ENCODE measurements at regions not wholly inside any gene's neighbourhood (a gene's known extent, or its start where the extent isn't known, plus 50 kb on each side); places are given as distances from the start of the nearest gene placed in this dataset.
A peak's percentile ranks its signal among the peaks of the same experiment; 100 is the strongest.

DNA sequence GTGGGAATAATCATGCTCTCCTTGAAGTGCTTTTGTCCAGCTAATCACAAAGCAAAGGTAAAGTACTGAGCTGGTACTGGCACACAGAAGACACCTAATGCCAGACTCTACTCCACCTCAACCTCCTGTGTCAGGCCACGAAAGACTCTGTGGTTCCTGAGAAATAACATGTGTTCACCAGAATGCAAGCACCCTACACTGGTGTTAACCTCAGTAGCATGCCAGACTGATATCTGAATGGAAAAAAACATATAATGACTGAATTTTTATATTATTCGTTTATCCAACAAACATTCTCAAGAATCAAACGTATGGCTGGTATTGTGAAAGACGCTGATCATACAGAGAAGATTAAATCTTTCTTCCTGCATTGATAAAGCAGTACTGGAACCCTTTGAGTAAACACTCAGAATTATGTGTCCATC, 97.1 kb upstream of the IFNE start:
- Mint-ChIP-seq H3K4me1 (peaks cover 50% of the 10 kb centered on the region), H3K36me3 (no peaks in the 10 kb centered on the region), H3K27ac (peak overlapping the region; percentile 91), H3K9me3 (no peaks in the 10 kb centered on the region), H3K27me3 (no peaks in the 10 kb centered on the region), H3K4me3 (peak overlapping the region; percentile 81)
- DNase-seq, result peak; percentile 48

DNA sequence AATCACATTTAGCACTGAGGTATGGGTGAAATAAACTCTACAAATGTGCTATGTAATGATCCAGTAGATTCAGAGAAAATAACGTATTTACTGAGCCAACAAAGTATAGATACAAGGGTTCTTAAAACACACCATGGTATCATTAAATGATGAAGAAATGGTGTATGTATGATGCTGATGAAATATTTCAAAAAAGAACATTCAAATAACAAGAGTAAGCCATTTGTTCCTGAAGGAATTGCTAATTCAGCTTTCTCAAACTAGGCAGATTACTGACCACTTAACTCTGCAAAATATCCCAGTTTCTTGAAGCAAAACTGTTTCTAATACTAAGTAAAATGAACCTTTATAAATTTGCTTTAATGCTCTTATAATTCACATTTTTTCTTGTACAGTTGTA, 97.6 kb upstream of the IFNE start:
- Mint-ChIP-seq H3K36me3 (no peaks in the 10 kb centered on the region), H3K4me1 (peaks cover 50% of the 10 kb centered on the region), H3K4me3 (no peak overlapping the region), H3K27ac (peak overlapping the region; percentile 91), H3K9me3 (no peaks in the 10 kb centered on the region), H3K27me3 (no peaks in the 10 kb centered on the region)
- no peak for DNase-seq

DNA sequence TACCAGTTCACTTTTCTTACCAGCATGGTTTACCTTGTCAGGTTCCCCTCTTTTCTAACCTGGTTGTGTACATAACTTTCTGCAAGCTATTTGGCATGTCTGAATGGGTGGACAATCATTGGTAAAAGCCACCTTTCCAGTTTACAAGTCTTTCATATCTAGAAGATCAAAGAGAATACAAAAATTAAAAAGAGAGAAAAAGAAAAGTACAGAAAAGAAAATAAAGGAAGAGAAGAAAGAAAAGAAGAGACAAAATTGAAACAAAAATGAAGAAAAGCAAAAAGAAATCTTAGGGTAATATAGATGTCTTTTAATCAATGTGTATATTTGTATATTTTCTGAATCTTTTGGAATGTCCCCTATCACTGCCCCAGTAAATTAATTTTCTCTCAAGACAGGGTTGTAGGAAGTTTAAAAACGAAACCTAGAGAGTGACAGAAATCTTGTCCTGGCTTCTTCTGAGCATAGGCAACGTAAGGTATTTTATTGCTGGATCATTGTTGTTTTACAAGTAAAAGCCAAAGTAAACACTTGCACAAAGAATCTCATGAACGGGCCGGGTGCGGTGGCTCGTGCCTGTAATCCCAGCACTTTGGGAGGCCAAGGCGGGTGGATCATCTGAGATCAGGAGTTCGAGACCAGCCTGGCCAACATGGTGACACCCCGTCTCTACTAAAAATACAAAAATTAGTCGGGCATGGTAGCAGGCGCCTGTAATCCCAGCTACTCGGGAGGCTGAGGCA, 98.7 kb upstream of the IFNE start:
- Mint-ChIP-seq H3K27ac (no peak overlapping the region), H3K4me1 (peaks cover 50% of the 10 kb centered on the region), H3K4me3 (no peak overlapping the region), H3K36me3 (no peaks in the 10 kb centered on the region), H3K9me3 (no peaks in the 10 kb centered on the region), H3K27me3 (no peaks in the 10 kb centered on the region)
- no peak for DNase-seq

DNA sequence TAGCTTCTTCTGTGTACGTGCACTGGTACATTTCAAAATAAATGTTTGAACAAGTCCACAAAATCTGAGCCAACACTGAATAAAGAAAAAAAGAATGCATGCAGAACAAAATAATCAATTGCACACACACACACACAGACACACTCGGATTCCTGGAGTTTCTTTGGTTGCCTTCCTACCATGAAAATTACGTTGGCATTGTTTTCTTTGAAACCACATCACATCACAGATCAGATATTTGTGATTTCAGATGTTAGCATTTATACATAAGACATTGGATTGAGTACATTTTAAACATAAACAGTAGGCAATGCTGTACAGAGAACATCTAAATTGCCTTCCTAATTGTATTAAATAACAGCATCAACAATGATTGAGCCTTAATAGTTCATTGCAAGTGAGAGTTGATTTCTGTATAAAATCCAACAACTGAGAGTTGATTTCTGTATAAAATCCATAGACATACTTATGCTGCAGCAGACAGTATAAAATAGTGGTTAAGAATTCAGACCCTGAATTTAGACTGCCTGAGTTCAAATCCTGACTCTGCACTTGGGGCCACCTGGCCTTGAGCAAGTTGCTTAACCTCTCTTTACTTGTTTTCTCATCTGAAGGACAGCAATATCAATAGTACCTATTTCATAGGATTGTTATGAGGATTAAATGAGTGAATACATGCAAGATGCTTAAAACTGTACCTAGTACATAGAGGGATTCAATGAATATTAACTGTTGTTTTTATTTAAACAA, 101.7 kb upstream of the IFNE start:
- H3K4me3 Mint-ChIP-seq, result no peak overlapping the region
- H3K9me3 Mint-ChIP-seq, result no peaks in the 10 kb centered on the region
- no peak for DNase-seq
- peaks cover 26% of the 10 kb centered on the region for H3K4me1 Mint-ChIP-seq
- H3K27me3 Mint-ChIP-seq, result no peaks in the 10 kb centered on the region
- H3K36me3 Mint-ChIP-seq, result no peaks in the 10 kb centered on the region
- no peak overlapping the region for H3K27ac Mint-ChIP-seq

DNA sequence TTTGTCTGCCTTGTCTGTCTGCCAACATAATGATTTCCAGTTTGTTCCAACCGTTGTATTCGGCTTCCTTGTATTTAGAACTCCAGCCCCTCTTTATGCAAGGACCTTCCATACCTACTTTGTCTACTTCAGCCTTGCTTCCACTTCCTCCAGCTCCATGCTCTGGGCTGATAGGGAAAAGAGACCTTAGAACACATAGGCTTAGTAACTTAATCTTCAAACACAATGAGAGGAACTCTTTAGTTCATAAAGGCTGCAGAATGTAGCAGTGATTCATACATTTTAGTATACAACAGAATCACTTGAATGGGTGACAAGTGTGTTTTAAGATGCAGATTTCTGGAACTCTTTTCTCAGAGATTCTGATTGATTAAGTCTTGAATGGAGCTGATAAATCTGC, 102.8 kb upstream of the IFNE start:
- Mint-ChIP-seq H3K27me3 (no peaks in the 10 kb centered on the region), H3K4me3 (no peak overlapping the region), H3K36me3 (no peaks in the 10 kb centered on the region)

DNA sequence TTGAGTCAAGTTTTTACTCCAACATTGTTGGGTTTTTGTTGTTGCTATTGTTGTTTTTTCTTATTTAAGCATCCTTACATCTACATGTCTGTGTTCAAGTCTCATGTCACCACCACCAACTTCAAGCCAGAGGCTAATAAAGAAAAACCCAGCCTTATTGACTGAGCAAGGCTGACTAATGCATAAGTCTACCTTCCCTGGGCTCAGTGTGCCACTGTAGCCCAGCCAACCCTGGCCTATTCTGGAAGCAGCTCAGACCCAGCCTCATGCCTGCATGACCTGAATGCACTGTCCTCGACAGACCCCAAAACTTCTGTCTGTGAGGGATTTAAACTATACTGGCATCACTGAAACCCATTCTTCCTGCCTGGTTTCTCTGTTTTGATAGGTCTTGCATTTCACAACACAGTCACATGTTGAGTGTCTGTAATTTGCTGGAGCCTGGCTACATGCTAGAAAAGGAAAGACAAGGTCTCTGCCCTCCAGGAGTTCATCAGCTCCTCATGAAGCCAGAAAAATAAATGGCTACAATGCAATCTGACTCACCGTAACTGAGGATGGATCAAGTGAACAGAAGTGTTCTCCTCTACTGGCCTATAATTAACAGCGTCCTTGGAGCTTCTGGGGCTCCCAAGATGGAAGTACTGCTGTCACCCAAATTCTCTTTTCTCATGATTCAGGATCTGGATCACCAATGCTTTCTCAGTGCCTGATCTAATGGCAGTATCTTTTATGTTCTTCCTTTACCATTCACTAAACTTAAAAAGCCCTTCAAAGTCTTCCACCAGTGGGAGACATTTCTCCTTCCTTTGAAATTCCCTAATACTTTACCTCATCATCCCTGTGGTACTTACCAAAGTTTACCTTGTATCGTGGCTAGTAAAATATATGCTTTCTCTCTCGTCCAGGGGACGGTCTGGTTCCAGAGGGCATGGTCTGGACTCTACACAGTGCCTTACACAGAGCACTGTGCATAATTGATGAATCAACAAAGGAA, 103.9 kb upstream of the IFNE start:
- H3K27me3 Mint-ChIP-seq, result no peaks in the 10 kb centered on the region
- H3K27ac Mint-ChIP-seq, result no peak overlapping the region
- no peak overlapping the region for H3K4me3 Mint-ChIP-seq
- no peaks in the 10 kb centered on the region for H3K36me3 Mint-ChIP-seq
- no peak for DNase-seq
- peaks cover 16% of the 10 kb centered on the region for H3K4me1 Mint-ChIP-seq
- no peaks in the 10 kb centered on the region for H3K9me3 Mint-ChIP-seq

More for the DNA sequence above, 102.8 kb upstream of the IFNE start:
- no peak overlapping the region for H3K27ac Mint-ChIP-seq
- no peaks in the 10 kb centered on the region for H3K9me3 Mint-ChIP-seq
- no peak for DNase-seq
- peaks cover 17% of the 10 kb centered on the region for H3K4me1 Mint-ChIP-seq

DNA sequence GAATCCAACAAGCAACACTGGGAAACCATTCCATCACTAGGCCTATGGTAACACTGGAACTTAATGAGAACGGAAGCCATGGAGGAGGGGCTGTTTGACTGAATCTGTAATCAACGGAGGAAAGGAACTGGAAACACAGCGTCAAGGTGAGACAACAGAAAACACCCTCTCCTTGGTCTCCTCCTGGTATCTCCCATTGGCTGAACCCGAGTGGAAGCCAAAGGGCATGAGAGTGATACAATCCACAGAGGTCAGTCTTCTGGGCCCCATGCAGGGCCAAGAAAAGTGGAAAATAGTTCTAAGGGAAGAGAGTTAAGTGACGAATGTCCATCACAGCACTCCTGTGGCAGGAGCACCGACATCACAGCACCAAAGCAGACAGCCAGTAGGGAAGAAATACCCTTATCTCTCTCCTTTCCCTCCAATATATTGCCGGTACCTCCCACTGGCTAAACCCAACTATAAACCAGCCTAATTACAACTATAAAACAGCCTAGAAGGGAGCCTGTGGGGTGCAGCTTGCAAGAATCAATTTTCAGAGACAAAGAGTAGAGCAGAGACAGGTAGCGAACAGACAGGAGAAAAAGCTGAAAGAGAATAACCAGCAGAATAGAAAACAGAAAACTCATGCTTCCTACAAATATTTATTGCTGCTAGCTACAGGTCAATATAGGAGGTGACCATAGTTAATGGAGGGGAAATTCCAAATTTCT, 107.4 kb upstream of the IFNE start:
- H3K27ac Mint-ChIP-seq, result no peak overlapping the region
- no peak for DNase-seq
- H3K4me3 Mint-ChIP-seq, result no peak overlapping the region
- no peaks in the 10 kb centered on the region for H3K27me3 Mint-ChIP-seq
- H3K4me1 Mint-ChIP-seq, result peaks cover 19% of the 10 kb centered on the region
- no peaks in the 10 kb centered on the region for H3K36me3 Mint-ChIP-seq
- H3K9me3 Mint-ChIP-seq, result no peaks in the 10 kb centered on the region

DNA sequence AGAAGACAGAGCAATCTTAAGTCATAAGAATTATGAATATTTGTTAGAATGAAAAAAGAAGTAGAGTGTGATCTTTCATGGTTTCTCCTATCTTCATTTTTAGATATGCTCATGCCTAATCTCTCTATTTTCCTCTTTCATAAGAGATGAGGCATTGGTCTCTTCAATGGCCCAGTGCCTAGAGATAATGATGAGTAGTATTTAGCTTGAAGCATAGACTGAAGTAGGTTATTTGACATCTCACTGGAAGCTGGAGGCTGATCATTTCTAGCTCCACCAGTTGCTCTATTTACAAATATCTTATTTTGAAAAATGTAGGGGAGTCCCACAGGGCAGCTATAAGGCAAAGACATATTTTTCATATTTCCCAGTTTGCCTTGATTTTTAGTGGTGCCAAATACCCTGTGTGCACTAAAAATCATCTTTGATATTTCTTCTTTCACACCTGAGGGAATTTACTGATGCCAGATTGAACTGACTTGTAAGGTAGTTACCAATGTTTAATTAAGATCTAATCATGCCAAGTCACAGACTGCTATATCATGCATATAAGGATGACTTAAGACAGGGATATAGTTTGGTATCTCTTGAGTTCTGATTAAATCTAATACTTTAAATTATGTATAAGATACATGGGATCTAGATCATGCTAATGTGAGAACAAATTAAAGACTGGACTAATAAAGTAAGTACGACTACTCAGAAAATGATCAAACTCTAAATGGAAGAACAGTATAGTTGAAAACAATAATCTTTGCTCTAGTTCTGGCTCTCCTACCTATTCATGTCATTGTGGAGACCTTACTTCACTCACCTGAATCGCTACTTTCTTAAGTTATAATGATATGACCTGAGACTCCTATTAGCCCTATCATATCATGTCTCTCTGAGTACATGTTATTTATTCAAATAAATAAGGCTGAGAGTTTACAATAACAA, 108.2 kb upstream of the IFNE start:
- Mint-ChIP-seq H3K4me3 (no peak overlapping the region), H3K27me3 (no peaks in the 10 kb centered on the region), H3K36me3 (no peaks in the 10 kb centered on the region), H3K27ac (no peak overlapping the region), H3K9me3 (no peaks in the 10 kb centered on the region), H3K4me1 (peaks cover 19% of the 10 kb centered on the region)
- DNase-seq, result no peak

DNA sequence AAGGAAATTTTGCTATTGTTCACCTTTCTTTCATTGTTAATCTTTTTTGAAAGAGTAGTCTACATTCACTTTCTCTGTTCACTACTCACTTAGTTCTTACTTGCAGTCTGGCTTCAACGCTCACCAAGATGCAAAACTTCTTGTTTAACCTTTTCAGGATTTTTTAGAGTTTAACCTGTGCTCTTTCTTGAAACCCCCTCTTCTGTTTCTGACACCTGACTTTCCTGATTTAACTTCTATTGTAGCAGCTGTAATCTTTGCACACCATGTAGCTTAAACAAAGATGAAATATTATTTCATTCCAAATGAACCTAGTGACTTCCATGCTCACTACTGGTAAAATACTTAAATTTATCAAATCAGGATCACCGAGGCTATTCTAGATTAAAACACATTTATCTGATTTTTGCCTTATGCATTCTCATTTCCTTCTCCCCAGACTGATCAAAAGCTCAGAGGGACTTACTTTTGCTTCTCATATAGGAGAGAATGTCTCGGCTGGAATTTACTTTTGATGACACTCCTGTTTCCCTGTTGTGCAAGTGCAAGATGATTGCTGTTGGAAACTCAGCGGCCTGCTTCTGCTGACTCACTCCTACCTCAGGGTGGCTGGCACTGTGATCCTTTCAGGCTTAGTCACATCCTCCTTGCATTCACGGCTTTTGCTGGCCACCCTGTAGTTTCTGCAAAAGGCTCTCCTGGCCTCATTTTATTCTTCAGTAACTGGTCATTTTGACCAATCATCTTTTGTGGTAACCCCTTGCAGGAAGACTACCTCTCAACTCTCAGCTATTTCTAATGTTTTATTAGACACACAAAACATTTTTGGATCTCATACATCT, 109.3 kb upstream of the IFNE start:
- no peaks in the 10 kb centered on the region for H3K9me3 Mint-ChIP-seq
- no peaks in the 10 kb centered on the region for H3K27me3 Mint-ChIP-seq
- H3K36me3 Mint-ChIP-seq, result no peaks in the 10 kb centered on the region
- H3K4me1 Mint-ChIP-seq, result peaks cover 19% of the 10 kb centered on the region
- H3K27ac Mint-ChIP-seq, result no peak overlapping the region
- no peak overlapping the region for H3K4me3 Mint-ChIP-seq
- peak; percentile 65 for DNase-seq

DNA sequence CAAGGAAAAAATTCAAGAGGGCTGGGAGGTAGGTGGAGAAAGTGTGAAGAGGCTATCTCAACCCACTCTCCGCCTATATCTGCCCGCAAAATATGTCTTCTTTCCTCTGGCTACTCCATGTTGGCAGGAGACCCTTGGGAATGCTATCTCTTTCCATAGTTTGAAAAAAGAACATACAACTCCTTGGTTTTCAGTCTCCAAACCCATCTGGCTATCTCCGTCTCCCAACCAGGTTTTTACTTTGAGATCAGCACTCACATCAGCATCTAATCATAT, 109.9 kb upstream of the IFNE start:
- Mint-ChIP-seq H3K9me3 (no peaks in the 10 kb centered on the region), H3K4me1 (peaks cover 19% of the 10 kb centered on the region), H3K36me3 (no peaks in the 10 kb centered on the region), H3K4me3 (no peak overlapping the region), H3K27ac (no peak overlapping the region), H3K27me3 (no peaks in the 10 kb centered on the region)
- DNase-seq, result no peak

DNA sequence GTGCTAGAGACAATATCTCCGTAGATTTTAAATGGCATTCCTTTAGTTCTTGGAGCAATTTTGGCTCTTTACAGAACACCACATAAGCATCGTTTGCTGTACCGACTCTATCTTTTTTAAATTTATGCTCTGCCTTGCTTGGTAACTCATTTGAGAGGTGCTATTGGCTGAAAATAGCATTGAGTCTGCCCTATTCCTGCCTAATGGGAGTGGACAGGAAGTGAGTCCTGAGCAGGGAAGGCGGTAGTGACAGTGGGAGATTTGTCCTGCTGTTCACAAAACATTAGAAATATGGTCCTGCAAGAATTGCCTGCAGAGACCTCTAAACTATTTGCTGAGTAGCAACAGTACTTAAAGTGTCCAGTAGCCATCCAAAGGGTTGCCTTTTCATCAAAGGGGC, 115.2 kb upstream of the IFNE start:
- no peak overlapping the region for H3K27ac Mint-ChIP-seq
- no peak overlapping the region for H3K4me3 Mint-ChIP-seq
- H3K9me3 Mint-ChIP-seq, result no peaks in the 10 kb centered on the region
- DNase-seq, result no peak
- no peaks in the 10 kb centered on the region for H3K27me3 Mint-ChIP-seq
- no peaks in the 10 kb centered on the region for H3K36me3 Mint-ChIP-seq
- peaks cover 5% of the 10 kb centered on the region for H3K4me1 Mint-ChIP-seq

DNA sequence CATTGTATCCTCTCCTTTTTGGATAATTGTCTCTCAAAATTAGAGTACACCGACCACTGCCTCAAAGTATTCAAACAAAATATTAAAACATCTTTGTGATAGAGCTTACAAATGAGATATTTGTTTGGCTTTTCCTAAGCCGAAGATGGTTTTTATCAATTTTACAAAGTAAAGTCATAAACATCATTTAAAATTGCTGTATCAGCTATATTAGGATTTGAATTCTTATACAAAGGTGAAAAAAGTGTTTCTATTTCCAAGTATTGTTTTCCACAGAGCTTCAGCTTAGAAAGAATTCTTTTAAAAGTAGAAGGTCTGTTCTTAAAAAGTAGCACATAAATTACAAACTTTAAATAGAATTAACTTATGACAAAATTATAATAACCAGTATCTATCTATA, 116.6 kb upstream of the IFNE start:
- no peak for DNase-seq
- H3K27me3 Mint-ChIP-seq, result no peaks in the 10 kb centered on the region
- H3K36me3 Mint-ChIP-seq, result no peaks in the 10 kb centered on the region
- H3K9me3 Mint-ChIP-seq, result no peaks in the 10 kb centered on the region
- no peak overlapping the region for H3K27ac Mint-ChIP-seq
- no peak overlapping the region for H3K4me3 Mint-ChIP-seq
- H3K4me1 Mint-ChIP-seq, result peaks cover 3% of the 10 kb centered on the region

DNA sequence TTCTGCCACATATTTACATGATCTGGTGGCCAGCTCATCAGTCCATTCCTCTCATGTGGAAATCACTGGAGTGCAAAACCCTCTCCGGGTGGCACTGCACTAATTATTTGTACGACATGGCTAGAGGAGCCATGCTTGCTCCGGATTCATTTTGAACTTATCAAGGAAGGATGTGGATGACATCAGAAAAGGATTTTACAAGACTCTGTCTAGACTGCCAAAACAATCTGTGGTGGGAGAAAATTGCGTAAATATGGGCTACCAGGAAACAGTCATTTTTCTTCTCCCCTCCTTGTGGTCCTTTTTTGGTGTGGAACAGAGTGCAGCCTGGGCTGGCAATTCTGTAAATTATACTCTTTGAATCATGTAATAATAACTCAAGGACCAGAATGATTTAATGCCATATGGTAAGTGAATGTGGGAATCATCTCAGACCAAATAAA, 123.4 kb upstream of the IFNE start:
- peaks cover 7% of the 10 kb centered on the region for H3K36me3 Mint-ChIP-seq
- H3K27ac Mint-ChIP-seq, result no peak overlapping the region
- H3K9me3 Mint-ChIP-seq, result peaks cover 8% of the 10 kb centered on the region
- H3K4me3 Mint-ChIP-seq, result no peak overlapping the region
- H3K27me3 Mint-ChIP-seq, result no peaks in the 10 kb centered on the region
- H3K4me1 Mint-ChIP-seq, result peaks cover 32% of the 10 kb centered on the region
- no peak for DNase-seq
